ENCODE measurements at regions not wholly inside any gene's neighbourhood (a gene's known extent, or its start where the extent isn't known, plus 50 kb on each side); places are given as distances from the start of the nearest gene placed in this dataset.

DNA sequence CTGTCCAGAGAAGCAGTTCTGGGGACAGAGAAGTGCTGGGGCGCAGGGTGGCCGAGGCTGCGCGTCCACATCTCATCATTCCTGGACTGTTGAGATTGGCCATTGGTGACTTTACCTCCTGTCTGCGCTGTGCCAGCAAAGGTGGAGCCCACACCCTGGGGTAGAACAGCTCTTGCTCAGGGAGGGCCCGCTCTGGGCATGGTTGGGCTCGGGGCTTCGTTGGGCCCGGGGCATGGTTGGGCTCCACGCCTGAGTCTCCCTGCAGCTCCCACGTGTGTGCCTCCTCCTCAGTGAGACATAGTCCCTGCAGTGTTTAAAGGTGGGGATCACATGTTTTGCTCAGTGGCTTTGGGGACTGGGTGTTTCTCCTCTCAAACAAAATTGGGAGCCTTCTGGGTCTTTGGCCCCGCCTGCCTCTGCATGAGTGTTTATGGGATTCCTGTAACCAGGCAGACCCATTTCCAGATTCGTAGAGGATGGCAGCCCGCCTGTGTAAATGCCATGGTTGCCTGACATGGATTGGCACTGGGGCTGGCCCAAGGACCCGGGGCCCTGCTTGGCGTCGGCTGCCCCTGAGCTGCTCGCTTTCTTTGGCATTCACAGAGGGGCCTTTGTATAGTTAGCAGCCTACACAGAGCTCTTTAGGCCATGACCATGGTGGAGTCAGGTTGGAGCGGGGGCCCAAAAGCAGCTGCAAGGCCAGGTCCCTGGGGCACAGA, 104.6 kb downstream of the TLR5 start:
- Histone ChIP-seq H2AFZ (no peak overlapping the region), H4K20me1 (ENCODE audit: insufficient read depth) (no peaks in the 10 kb centered on the region), H3K9ac (no peak overlapping the region), H3K9me3 (ENCODE audit: low read depth) (no peaks in the 10 kb centered on the region), H3K4me2 (ENCODE audit: unreplicated experiment) (no peak overlapping the region), H3K4me3 (no peak overlapping the region), H3K9me2 (ENCODE audit: insufficient read depth) (no peaks in the 10 kb centered on the region), H3K4me1 (ENCODE audit: insufficient read depth) (no peaks in the 10 kb centered on the region), H3K36me3 (ENCODE audit: low read depth) (no peaks in the 10 kb centered on the region), H3K27ac (no peak overlapping the region), H3F3A (ENCODE audit: insufficient read depth) (no peaks in the 10 kb centered on the region), H3K79me2 (ENCODE audit: insufficient read depth) (no peaks in the 10 kb centered on the region), H3K27me3 (replicated peaks; ENCODE audit: insufficient read depth) (peaks cover 15% of the 10 kb centered on the region)
- DNase-seq, result no peak
- WGBS, 2 experiments (ENCODE audit: low coverage in 1 of 2, low lambda C conversion rate in 2 of 2, missing lambda C conversion rate in 2 of 2), result 84% methylated on average over 19 of the region's 19 CpGs
- TF ChIP-seq EZH2 (IDR thresholded peaks at IDR 0.05; ENCODE audit: insufficient read depth, poor library complexity, severe bottlenecking) (no peak), EZH2phosphoT487 (IDR thresholded peaks at IDR 0.05; ENCODE audit: insufficient read depth, low read depth) (no peak)
- in situ Hi-C loops (cut with MboI), result no loop called here

DNA sequence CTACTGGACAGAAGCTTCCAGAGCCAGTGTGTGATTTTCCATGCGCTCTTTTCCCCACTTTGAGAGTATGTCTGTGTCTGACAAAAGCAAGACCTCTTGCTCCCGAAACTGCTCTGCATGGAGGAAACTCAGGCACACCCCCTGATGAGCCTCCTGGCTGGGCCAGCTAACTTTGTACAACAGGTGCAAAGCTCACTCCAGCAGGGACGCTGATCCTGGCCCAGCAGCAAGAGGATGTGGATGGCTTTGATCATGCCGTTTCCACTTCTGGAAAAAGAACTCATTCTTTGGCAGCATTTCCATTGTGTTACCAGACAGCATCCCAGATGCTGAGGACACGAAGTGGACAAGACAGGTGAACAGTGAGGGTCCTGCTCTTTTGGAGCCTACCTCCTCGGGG, 103.1 kb downstream of the TLR5 start:
- Histone ChIP-seq H3K27ac (no peak overlapping the region), H3K4me2 (ENCODE audit: unreplicated experiment) (no peak overlapping the region), H3K9ac (no peak overlapping the region), H3K79me2 (ENCODE audit: insufficient read depth) (no peaks in the 10 kb centered on the region), H3F3A (ENCODE audit: insufficient read depth) (no peaks in the 10 kb centered on the region), H2AFZ (no peak overlapping the region), H4K20me1 (ENCODE audit: insufficient read depth) (no peaks in the 10 kb centered on the region), H3K4me3 (no peak overlapping the region), H3K4me1 (ENCODE audit: insufficient read depth) (no peaks in the 10 kb centered on the region), H3K9me3 (ENCODE audit: low read depth) (no peaks in the 10 kb centered on the region), H3K36me3 (ENCODE audit: low read depth) (no peaks in the 10 kb centered on the region), H3K27me3 (replicated peaks; ENCODE audit: insufficient read depth) (peaks cover 15% of the 10 kb centered on the region), H3K9me2 (ENCODE audit: insufficient read depth) (no peaks in the 10 kb centered on the region)
- DNase-seq, result no peak
- WGBS, 2 experiments (ENCODE audit: low coverage in 1 of 2, low lambda C conversion rate in 2 of 2, missing lambda C conversion rate in 2 of 2), result 30 to 31% methylated on average over 5 to 6 of the region's 6 CpGs
- in situ Hi-C loops (cut with MboI), result no loop called here
- TF ChIP-seq EZH2phosphoT487 (IDR thresholded peaks at IDR 0.05; ENCODE audit: insufficient read depth, low read depth) (no peak), EZH2 (IDR thresholded peaks at IDR 0.05; ENCODE audit: insufficient read depth, poor library complexity, severe bottlenecking) (no peak)

DNA sequence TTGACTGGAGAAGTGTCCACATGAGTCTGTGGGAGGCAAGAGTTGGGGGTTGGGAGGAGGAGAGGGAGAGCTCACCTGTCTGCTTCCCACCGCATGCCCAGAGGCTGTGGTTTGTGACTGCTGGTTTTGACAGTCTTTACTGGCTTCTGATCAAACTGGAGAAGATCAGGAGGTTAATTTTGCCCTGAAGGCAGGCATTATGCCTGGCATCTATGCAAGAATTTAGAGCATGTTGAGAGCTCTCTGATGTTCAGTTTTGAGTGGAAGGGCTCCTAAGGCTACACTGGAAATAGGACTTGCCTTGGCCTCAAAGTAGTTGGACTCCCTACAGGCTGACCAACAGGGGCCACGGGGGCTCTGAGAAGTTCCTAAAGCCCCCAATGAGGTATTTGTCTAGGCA, 101.6 kb downstream of the TLR5 start:
- DNase-seq, result no peak
- Histone ChIP-seq H3K4me1 (ENCODE audit: insufficient read depth) (no peaks in the 10 kb centered on the region), H4K20me1 (ENCODE audit: insufficient read depth) (no peaks in the 10 kb centered on the region), H3K9me2 (ENCODE audit: insufficient read depth) (no peaks in the 10 kb centered on the region), H2AFZ (no peak overlapping the region), H3K36me3 (ENCODE audit: low read depth) (no peaks in the 10 kb centered on the region), H3K79me2 (ENCODE audit: insufficient read depth) (no peaks in the 10 kb centered on the region), H3F3A (ENCODE audit: insufficient read depth) (no peaks in the 10 kb centered on the region), H3K27me3 (replicated peaks; ENCODE audit: insufficient read depth) (peaks cover 18% of the 10 kb centered on the region), H3K4me3 (no peak overlapping the region), H3K9ac (no peak overlapping the region), H3K4me2 (ENCODE audit: unreplicated experiment) (no peak overlapping the region), H3K9me3 (ENCODE audit: low read depth) (no peaks in the 10 kb centered on the region), H3K27ac (no peak overlapping the region)
- in situ Hi-C loops (cut with MboI), result no loop called here
- TF ChIP-seq EZH2phosphoT487 (IDR thresholded peaks at IDR 0.05; ENCODE audit: insufficient read depth, low read depth), result no peak
- TF ChIP-seq EZH2 (IDR thresholded peaks at IDR 0.05; ENCODE audit: insufficient read depth, poor library complexity, severe bottlenecking), result no peak
- WGBS, 2 experiments (ENCODE audit: low coverage in 1 of 2, low lambda C conversion rate in 2 of 2, missing lambda C conversion rate in 2 of 2), result 37 to 55% methylated on average over 2 of the region's 2 CpGs

DNA sequence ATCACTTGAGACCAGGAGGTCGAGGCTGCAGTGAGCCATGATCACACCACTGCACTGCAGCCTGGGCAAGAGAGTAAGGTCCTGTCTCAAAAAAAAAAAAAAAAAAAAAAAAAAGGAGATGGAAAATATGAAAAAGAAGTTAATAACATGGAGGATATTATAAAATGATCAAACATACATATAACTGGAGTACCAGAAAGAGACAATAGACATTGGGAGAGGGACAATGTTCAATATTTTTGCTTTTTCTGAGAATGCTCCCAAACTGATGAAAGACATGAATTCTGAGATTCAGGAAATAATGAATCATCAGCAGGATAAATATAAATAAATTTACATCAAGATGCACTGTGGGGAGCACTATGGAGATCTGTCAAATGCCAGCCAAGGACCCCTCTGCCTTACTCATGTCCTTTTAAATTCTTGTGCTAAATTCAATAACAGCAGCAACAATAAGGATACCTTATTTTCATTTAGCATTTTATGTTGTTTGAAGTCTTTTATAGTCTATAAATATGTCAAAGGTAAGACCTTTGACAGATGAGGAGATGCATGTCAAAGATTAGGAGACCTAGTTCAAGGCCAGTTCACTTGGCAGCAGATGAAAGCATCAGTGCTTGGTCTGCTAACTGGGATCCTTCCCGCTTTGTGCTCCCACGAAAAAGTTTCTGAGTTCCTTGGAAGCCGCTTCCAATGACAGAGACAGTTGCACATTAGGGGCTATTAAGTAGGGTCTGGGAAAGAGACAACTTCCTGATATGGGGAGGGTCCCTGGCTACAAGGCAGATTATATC, 97.7 kb downstream of the TLR5 start:
- H3K36me3 ChIP-seq (ENCODE audit: low read depth), result no peaks in the 10 kb centered on the region
- TF ChIP-seq EZH2phosphoT487 (IDR thresholded peaks at IDR 0.05; ENCODE audit: insufficient read depth, low read depth) (no peak), EZH2 (IDR thresholded peaks at IDR 0.05; ENCODE audit: insufficient read depth, poor library complexity, severe bottlenecking) (no peak)
- no peaks in the 10 kb centered on the region for H3K9me2 ChIP-seq (ENCODE audit: insufficient read depth)
- H3K4me2 ChIP-seq (ENCODE audit: unreplicated experiment), result no peak overlapping the region
- DNase-seq, result no peak
- no peak overlapping the region for H3K27ac ChIP-seq
- H4K20me1 ChIP-seq (ENCODE audit: insufficient read depth), result no peaks in the 10 kb centered on the region
- in situ Hi-C loops (cut with MboI), result no loop called here
- H3K79me2 ChIP-seq (ENCODE audit: insufficient read depth), result no peaks in the 10 kb centered on the region
- no peaks in the 10 kb centered on the region for H3K9me3 ChIP-seq (ENCODE audit: low read depth)
- no peak overlapping the region for H2AFZ ChIP-seq
- H3K4me3 ChIP-seq, result no peak overlapping the region
- no peaks in the 10 kb centered on the region for H3K4me1 ChIP-seq (ENCODE audit: insufficient read depth)
- no peaks in the 10 kb centered on the region for H3F3A ChIP-seq (ENCODE audit: insufficient read depth)
- no peak overlapping the region for H3K9ac ChIP-seq
- H3K27me3 ChIP-seq (replicated peaks; ENCODE audit: insufficient read depth), result peaks cover 24% of the 10 kb centered on the region
- WGBS, 2 experiments (ENCODE audit: low coverage in 1 of 2, low lambda C conversion rate in 2 of 2, missing lambda C conversion rate in 2 of 2), result 30 to 38% methylated on average over 4 of the region's 4 CpGs
